PC-9 (cell line): ENCODE measurements at regions not wholly inside any gene's neighbourhood (a gene's known extent, or its start where the extent isn't known, plus 50 kb on each side); places are given as distances from the start of the nearest gene placed in this dataset.

Experiments used
- BruUV-seq: library from RNA; stranded (reverse); fragments of 400-500 nt; replicated peaks from 2 replicates; lab custom pipeline; 2021; lab: Mats Ljungman, UMichigan
- CTCF ChIA-PET: fragments of 300-600 bp; sonication (Branson Sonifier 250); formaldehyde crosslinking; loops from one replicate; lab custom pipeline; 2022; ENCODE audit warnings: antibody characterized with exemption; lab: Charles Lee
- POLR2A ChIA-PET: fragments of 300-600 bp; sonication (Branson Sonifier 250); formaldehyde crosslinking; loops from one replicate; lab custom pipeline; 2022; ENCODE audit warnings: antibody characterized with exemption; ENCODE audit not compliant: unreplicated experiment; lab: Charles Lee
- DNase-seq, 2 experiments: peaks; one replicate each; pipeline versions ENCODE4 v3.0.0 to v3.0.0-alpha.2; 2015 to 2022; ENCODE audit warnings: mixed read lengths in 1 of 2
- H2AFZ ChIP-seq: fragments of 200-600 bp; sonication (generic); 2 replicates; pipeline ENCODE4 v1.8.1; 2017; ENCODE audit warnings: antibody characterized with exemption
- H3F3A ChIP-seq: fragments of 200-600 bp; sonication (generic); 2 replicates; pipeline ENCODE4 v1.8.1; 2017; ENCODE audit warnings: antibody characterized with exemption, mild to moderate bottlenecking, low read depth; ENCODE audit not compliant: insufficient read depth
- H3K27ac ChIP-seq: fragments of 200-600 bp; sonication (generic); 2 replicates; pipeline ENCODE4 v1.6.1; 2016; ENCODE audit warnings: mixed run types
- H3K27me3 ChIP-seq: fragments of 200-600 bp; sonication (generic); 2 replicates; pipeline ENCODE4 v1.6.1; 2016; ENCODE audit warnings: low read depth, mixed run types; ENCODE audit not compliant: insufficient read depth
- H3K36me3 ChIP-seq: fragments of 200-600 bp; sonication (generic); 2 replicates; pipeline ENCODE4 v1.6.1; 2016; ENCODE audit warnings: low read depth, mixed run types
- H3K4me1 ChIP-seq: fragments of 200-600 bp; sonication (generic); replicated peaks from 2 replicates; pipeline ENCODE4 v1.6.1; 2016; ENCODE audit warnings: mixed run types; ENCODE audit not compliant: insufficient read depth
- H3K4me2 ChIP-seq: fragments of 200-600 bp; sonication (generic); 2 replicates; pipeline ENCODE4 v1.6.1; 2017; ENCODE audit warnings: mixed run types
- H3K4me3 ChIP-seq: fragments of 200-600 bp; sonication (generic); 2 replicates; pipeline ENCODE4 v1.6.1; 2016; ENCODE audit warnings: mixed run types
- H3K79me2 ChIP-seq: fragments of 200-600 bp; sonication (generic); 2 replicates; pipeline ENCODE4 v1.6.1; 2017; ENCODE audit warnings: low read depth, mixed run types
- H3K9me2 ChIP-seq: fragments of 200-600 bp; sonication (generic); 2 replicates; pipeline ENCODE4 v1.8.1; 2017; ENCODE audit warnings: mild to moderate bottlenecking; ENCODE audit not compliant: insufficient read depth
- H3K9me3 ChIP-seq: fragments of 200-600 bp; sonication (generic); 2 replicates; pipeline ENCODE4 v1.8.1; 2016; ENCODE audit warnings: low read depth; ENCODE audit not compliant: insufficient read depth
- H4K20me1 ChIP-seq: fragments of 200-600 bp; sonication (generic); 2 replicates; pipeline ENCODE4 v1.8.1; 2017; ENCODE audit not compliant: insufficient read depth
- EZH2 ChIP-seq: fragments of 200-600 bp; sonication (generic); IDR thresholded peaks from 2 replicates; pipeline ENCODE4 v1.8.0; 2017; ENCODE audit warnings: antibody characterized with exemption, low read depth
- intact Hi-C: fragments of 100-400 bp; cut with micrococcal nuclease; formaldehyde crosslinking; loops from one replicate; pipeline ENCODE4 v1.10.0; 2022; ENCODE audit not compliant: unreplicated experiment
- TF ChIP-seq, protein P1 (sequence below): fragments of 200-600 bp; sonication (generic); conservative IDR thresholded peaks from 2 replicates; pipeline ENCODE4 v1.6.1; 2017; ENCODE audit warnings: mixed run types, antibody characterized with exemption, mild to moderate bottlenecking, moderate library complexity

DNA sequence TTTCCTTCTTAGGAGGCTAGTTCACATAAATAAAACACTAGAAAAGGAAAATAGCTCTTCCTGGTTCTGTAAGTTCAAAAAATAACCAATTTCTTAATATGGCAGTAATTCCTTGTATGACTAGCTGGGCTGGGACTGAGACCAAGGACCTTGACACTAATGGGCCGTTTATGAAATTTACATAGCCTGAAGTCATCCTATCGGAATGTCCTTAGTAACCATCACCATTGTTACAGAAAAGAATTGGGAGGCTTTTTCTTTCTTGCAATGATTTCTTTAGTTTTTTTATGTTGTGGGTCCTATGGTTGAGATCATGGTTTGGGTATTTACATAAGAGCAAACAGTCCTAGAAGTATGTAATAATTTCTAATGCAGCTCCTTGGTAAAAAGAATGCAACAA lies 87.1 kb upstream of the HDAC9 start:
- DNase-seq: peak in 1 of 2 experiments; percentile 67
- H3K4me2 ChIP-seq: no peak overlapping the region
- CTCF ChIA-PET: no interaction called here

GRCh38 chr7:18408868-18409267 lies 86.7 kb upstream of the HDAC9 start:
- Histone ChIP-seq H3K9me3 (no peaks in the 10 kb centered on the region; the same call in 1 of the 2 replicates), H3K4me1 (no peaks in the 10 kb centered on the region), H3K27me3 (no peaks in the 10 kb centered on the region), H3K27ac (no peak overlapping the region), H3K4me2 (no peak overlapping the region), H3F3A (no peaks in the 10 kb centered on the region), H4K20me1 (no peaks in the 10 kb centered on the region), H3K79me2 (no peaks in the 10 kb centered on the region), H3K4me3 (no peak overlapping the region), H2AFZ (no peak overlapping the region), H3K36me3 (no peaks in the 10 kb centered on the region), H3K9me2 (no peaks in the 10 kb centered on the region)
- CTCF ChIA-PET: no interaction called here
- no TSS peak for BruUV-seq
- POLR2A ChIA-PET: interaction anchor here (0.7 kb wide), 1 partner anchor 99 kb away, joined by 10 read pairs; no protein-coding TSS in a partner anchor
- intact Hi-C loops: no loop called here
- DNase-seq: no peak
- TF ChIP-seq EZH2: no peak
- TF ChIP-seq, protein P1, sequence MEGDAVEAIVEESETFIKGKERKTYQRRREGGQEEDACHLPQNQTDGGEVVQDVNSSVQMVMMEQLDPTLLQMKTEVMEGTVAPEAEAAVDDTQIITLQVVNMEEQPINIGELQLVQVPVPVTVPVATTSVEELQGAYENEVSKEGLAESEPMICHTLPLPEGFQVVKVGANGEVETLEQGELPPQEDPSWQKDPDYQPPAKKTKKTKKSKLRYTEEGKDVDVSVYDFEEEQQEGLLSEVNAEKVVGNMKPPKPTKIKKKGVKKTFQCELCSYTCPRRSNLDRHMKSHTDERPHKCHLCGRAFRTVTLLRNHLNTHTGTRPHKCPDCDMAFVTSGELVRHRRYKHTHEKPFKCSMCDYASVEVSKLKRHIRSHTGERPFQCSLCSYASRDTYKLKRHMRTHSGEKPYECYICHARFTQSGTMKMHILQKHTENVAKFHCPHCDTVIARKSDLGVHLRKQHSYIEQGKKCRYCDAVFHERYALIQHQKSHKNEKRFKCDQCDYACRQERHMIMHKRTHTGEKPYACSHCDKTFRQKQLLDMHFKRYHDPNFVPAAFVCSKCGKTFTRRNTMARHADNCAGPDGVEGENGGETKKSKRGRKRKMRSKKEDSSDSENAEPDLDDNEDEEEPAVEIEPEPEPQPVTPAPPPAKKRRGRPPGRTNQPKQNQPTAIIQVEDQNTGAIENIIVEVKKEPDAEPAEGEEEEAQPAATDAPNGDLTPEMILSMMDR: no peak

More for the DNA sequence above, 87.1 kb upstream of the HDAC9 start:
- Histone ChIP-seq H3K36me3 (no peaks in the 10 kb centered on the region), H3K27ac (no peak overlapping the region), H4K20me1 (no peaks in the 10 kb centered on the region), H3K9me3 (no peaks in the 10 kb centered on the region; the same call in 1 of the 2 replicates), H3K27me3 (no peaks in the 10 kb centered on the region), H3K79me2 (no peaks in the 10 kb centered on the region), H2AFZ (no peak overlapping the region), H3K4me3 (no peak overlapping the region), H3K4me1 (no peaks in the 10 kb centered on the region), H3K9me2 (no peaks in the 10 kb centered on the region), H3F3A (no peaks in the 10 kb centered on the region)
- no TSS peak for BruUV-seq
- intact Hi-C loops: no loop called here
- no peak for TF ChIP-seq EZH2
- TF ChIP-seq, protein P1: no peak
- POLR2A ChIA-PET: interaction anchor here (0.7 kb wide), 1 partner anchor 100 kb away, joined by 10 read pairs; no protein-coding TSS in a partner anchor

- DNase-seq: no peak
- TF ChIP-seq, protein P1: no peak
- TF ChIP-seq EZH2: no peak
- Histone ChIP-seq H3K27ac (no peak overlapping the region), H3K9me2 (no peaks in the 10 kb centered on the region), H2AFZ (no peak overlapping the region), H3K4me2 (no peak overlapping the region), H4K20me1 (no peaks in the 10 kb centered on the region), H3F3A (no peaks in the 10 kb centered on the region), H3K9me3 (no peaks in the 10 kb centered on the region), H3K36me3 (no peaks in the 10 kb centered on the region), H3K27me3 (no peaks in the 10 kb centered on the region), H3K79me2 (no peaks in the 10 kb centered on the region), H3K4me3 (no peak overlapping the region), H3K4me1 (no peaks in the 10 kb centered on the region)
- intact Hi-C loops: no loop called here
- POLR2A ChIA-PET: no interaction called here
- CTCF ChIA-PET: no interaction called here
- BruUV-seq: no TSS peak
Observed at GRCh38 chr7:18413447-18413846, 82.1 kb upstream of the HDAC9 start.
